ENCODE measurements at regions not wholly inside any gene's neighbourhood (a gene's known extent, or its start where the extent isn't known, plus 50 kb on each side); places are given as distances from the start of the nearest gene placed in this dataset.
"Not testable (repeated sequence)": the region's sequence is repeated elsewhere in the genome, so short reads cannot be mapped to it uniquely, and the experiment has no call there.

GRCh38 chr17:30666838-30667656, 157.4 kb downstream of the CRLF3 start:
- not testable (repeated sequence) for H3K4me3 ChIP-seq (ENCODE audit: low read length); H3K9ac ChIP-seq (ENCODE audit: low read length); H3K27me3 ChIP-seq (ENCODE audit: control insufficient read depth, insufficient read depth, low read length); H3K27ac ChIP-seq (ENCODE audit: low read depth, low read length); H3K36me3 ChIP-seq (ENCODE audit: control insufficient read depth, insufficient read depth, low read length); H3K4me1 ChIP-seq (ENCODE audit: control insufficient read depth, insufficient read depth, low read length)

DNA sequence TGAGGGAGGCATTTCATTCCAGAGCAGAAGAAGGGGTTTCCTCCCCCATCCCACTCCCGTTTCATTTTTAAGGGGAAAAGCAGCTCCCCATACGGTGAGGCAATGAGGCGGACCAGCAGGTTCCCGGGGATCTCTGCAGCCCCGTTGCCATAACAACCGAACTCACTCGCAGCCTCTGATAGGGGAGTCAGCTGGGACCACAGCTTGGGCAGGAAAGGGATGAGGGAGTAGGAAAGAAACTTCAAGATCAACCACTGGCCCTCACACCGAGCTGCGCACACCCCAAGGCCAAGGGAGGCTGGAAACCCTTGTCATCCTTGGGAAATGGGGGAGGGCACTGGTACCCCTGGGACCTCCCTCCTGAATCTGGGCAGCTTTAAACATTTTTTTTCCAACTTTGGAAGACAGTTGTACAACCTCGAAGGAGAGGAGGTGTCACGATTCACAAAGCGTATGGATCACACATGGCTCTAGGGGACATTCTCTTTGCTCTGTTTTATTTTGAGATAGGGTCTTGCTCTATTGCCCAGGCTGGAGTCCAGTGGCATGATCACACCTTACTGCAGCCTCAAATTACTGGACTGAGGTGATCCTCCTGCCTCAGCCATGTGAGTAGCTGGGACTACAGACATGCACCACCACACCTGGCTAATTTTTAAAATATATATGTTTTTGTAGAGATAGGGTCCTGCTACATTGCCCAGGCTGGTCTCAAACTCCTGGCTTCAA, 160.6 kb downstream of the CRLF3 start:
- not testable (repeated sequence) for H3K4me3 ChIP-seq (ENCODE audit: low read length); H3K4me1 ChIP-seq (ENCODE audit: control insufficient read depth, insufficient read depth, low read length); H3K27me3 ChIP-seq (ENCODE audit: control insufficient read depth, insufficient read depth, low read length); H3K36me3 ChIP-seq (ENCODE audit: control insufficient read depth, insufficient read depth, low read length); H3K9ac ChIP-seq (ENCODE audit: low read length); H3K27ac ChIP-seq (ENCODE audit: low read depth, low read length)

- H3K4me3 ChIP-seq (ENCODE audit: low read length); H3K27me3 ChIP-seq (ENCODE audit: control insufficient read depth, insufficient read depth, low read length); H3K4me1 ChIP-seq (ENCODE audit: control insufficient read depth, insufficient read depth, low read length); H3K9ac ChIP-seq (ENCODE audit: low read length); H3K27ac ChIP-seq (ENCODE audit: low read depth, low read length); H3K36me3 ChIP-seq (ENCODE audit: control insufficient read depth, insufficient read depth, low read length): not testable (repeated sequence)
Observed at GRCh38 chr17:30657148-30657547, 167.3 kb downstream of the CRLF3 start.

DNA sequence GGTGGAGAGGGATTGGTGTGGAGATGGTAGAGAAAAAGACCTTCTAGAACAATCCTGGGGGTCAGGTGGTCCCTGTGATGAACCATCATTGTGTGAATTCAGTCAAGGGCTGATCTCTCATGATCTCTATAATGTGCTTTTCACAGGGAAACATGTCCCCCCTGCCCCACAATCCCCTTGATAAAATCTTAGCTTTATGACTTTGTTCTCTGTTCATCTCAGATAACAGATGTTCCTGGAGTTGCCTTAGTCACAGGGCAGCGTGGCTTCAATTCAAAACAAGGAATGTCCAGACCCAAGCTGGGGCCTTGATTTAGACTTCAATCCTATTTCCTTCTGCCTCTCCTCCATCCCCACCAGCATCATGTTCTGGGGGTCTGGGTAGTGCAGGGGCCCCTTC, 171.5 kb downstream of the CRLF3 start:
- not testable (repeated sequence) for H3K27ac ChIP-seq (ENCODE audit: low read depth, low read length); H3K4me1 ChIP-seq (ENCODE audit: control insufficient read depth, insufficient read depth, low read length); H3K4me3 ChIP-seq (ENCODE audit: low read length); H3K27me3 ChIP-seq (ENCODE audit: control insufficient read depth, insufficient read depth, low read length); H3K36me3 ChIP-seq (ENCODE audit: control insufficient read depth, insufficient read depth, low read length); H3K9ac ChIP-seq (ENCODE audit: low read length)

DNA sequence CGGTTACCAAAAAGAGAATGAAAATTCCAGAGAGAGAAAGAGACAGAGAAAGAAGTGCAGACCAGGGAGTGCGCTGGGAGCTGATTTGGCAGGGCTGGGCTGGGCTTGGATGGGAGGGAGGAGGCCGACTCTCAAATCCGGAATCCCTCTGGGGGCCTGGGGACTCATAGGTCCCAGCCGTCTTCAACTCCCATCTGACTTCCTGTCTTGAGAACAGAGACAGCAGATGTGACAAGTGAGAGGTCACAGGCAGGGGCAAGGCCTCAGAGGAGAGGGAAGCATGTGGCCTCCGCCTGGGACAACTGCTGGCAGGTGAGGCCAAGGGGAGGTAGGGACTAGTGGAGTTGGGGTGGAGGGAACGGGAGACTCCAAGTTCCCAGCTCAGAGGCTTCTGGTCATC, 172.9 kb downstream of the GOSR1 start:
- H3K27me3 ChIP-seq (ENCODE audit: control insufficient read depth, insufficient read depth, low read length); H3K4me3 ChIP-seq (ENCODE audit: low read length); H3K36me3 ChIP-seq (ENCODE audit: control insufficient read depth, insufficient read depth, low read length); H3K27ac ChIP-seq (ENCODE audit: low read depth, low read length); H3K9ac ChIP-seq (ENCODE audit: low read length); H3K4me1 ChIP-seq (ENCODE audit: control insufficient read depth, insufficient read depth, low read length): not testable (repeated sequence)

GRCh38 chr17:30648015-30648620, 170.9 kb downstream of the GOSR1 start:
- not testable (repeated sequence) for H3K27ac ChIP-seq (ENCODE audit: low read depth, low read length); H3K9ac ChIP-seq (ENCODE audit: low read length); H3K4me3 ChIP-seq (ENCODE audit: low read length); H3K4me1 ChIP-seq (ENCODE audit: control insufficient read depth, insufficient read depth, low read length); H3K27me3 ChIP-seq (ENCODE audit: control insufficient read depth, insufficient read depth, low read length); H3K36me3 ChIP-seq (ENCODE audit: control insufficient read depth, insufficient read depth, low read length)

GRCh38 chr17:30645875-30646274, 168.7 kb downstream of the GOSR1 start:
- not testable (repeated sequence) for H3K4me3 ChIP-seq (ENCODE audit: low read length); H3K36me3 ChIP-seq (ENCODE audit: control insufficient read depth, insufficient read depth, low read length); H3K27ac ChIP-seq (ENCODE audit: low read depth, low read length); H3K27me3 ChIP-seq (ENCODE audit: control insufficient read depth, insufficient read depth, low read length); H3K9ac ChIP-seq (ENCODE audit: low read length); H3K4me1 ChIP-seq (ENCODE audit: control insufficient read depth, insufficient read depth, low read length)

GRCh38 chr17:30644713-30645112, 167.5 kb downstream of the GOSR1 start:
- H3K27ac ChIP-seq (ENCODE audit: low read depth, low read length); H3K36me3 ChIP-seq (ENCODE audit: control insufficient read depth, insufficient read depth, low read length); H3K4me3 ChIP-seq (ENCODE audit: low read length); H3K27me3 ChIP-seq (ENCODE audit: control insufficient read depth, insufficient read depth, low read length); H3K4me1 ChIP-seq (ENCODE audit: control insufficient read depth, insufficient read depth, low read length); H3K9ac ChIP-seq (ENCODE audit: low read length): not testable (repeated sequence)

DNA sequence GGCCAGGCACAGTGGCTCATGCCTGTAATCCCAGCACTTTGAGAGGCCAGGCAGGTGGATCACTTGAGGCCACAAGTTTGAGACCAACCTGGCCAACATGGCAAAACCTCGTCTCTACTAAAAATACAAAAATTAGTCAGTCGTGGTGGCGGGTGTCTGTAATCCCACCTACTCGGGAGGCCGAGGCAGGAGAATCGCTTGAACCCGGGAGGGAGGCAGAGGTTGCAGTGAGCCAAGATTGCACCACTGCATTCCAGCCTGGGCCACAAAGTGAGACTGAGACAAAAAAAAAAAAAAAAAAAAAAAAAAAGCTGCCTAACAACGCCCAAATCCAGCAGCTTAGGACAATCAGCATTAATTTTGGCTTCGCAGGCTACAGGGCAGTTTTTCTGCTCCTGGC, 167.1 kb downstream of the GOSR1 start:
- not testable (repeated sequence) for H3K4me3 ChIP-seq (ENCODE audit: low read length); H3K27ac ChIP-seq (ENCODE audit: low read depth, low read length); H3K27me3 ChIP-seq (ENCODE audit: control insufficient read depth, insufficient read depth, low read length); H3K36me3 ChIP-seq (ENCODE audit: control insufficient read depth, insufficient read depth, low read length); H3K9ac ChIP-seq (ENCODE audit: low read length); H3K4me1 ChIP-seq (ENCODE audit: control insufficient read depth, insufficient read depth, low read length)

GRCh38 chr17:30641428-30641827, 164.2 kb downstream of the GOSR1 start:
- not testable (repeated sequence) for H3K4me3 ChIP-seq (ENCODE audit: low read length); H3K4me1 ChIP-seq (ENCODE audit: control insufficient read depth, insufficient read depth, low read length); H3K9ac ChIP-seq (ENCODE audit: low read length); H3K36me3 ChIP-seq (ENCODE audit: control insufficient read depth, insufficient read depth, low read length); H3K27ac ChIP-seq (ENCODE audit: low read depth, low read length); H3K27me3 ChIP-seq (ENCODE audit: control insufficient read depth, insufficient read depth, low read length)

DNA sequence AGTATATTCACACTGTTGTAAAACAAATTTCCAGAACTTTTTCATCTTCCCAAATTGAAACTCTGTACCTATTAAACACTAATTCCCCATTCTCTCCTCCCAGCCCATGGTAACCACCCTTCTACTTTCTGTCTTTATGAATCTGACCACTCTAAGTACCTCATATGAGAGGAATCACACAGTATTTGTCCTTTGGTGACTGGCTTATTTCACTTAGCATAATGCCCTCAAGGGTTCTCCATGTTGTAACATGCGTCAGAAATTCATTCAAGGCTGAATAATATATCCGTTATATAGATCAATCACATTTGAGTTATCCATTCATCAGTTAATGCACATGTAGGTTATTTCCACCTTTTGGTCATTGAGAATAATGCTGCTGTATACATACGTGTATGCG, 162.2 kb downstream of the GOSR1 start:
- H3K4me3 ChIP-seq (ENCODE audit: low read length); H3K4me1 ChIP-seq (ENCODE audit: control insufficient read depth, insufficient read depth, low read length); H3K9ac ChIP-seq (ENCODE audit: low read length); H3K27me3 ChIP-seq (ENCODE audit: control insufficient read depth, insufficient read depth, low read length); H3K36me3 ChIP-seq (ENCODE audit: control insufficient read depth, insufficient read depth, low read length); H3K27ac ChIP-seq (ENCODE audit: low read depth, low read length): not testable (repeated sequence)

DNA sequence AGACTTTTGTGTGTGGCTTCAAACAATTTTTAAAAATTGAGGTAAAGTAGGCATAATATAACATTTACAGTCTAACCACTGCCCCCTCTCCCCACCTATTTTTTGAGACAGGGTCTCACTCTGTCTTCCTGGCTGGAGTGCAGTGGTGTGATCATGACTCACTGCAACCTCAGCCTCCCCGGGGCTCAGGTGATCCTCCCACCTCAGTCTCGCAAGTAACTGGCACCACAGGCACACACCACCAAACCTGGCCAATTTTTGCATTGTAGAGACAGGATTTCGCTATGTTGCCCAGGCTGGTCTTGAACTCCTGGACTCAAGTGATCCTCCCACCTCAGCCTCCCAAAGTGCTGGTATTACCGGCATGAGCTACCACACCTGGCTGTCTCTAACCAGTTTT, 161.8 kb downstream of the GOSR1 start:
- H3K36me3 ChIP-seq (ENCODE audit: control insufficient read depth, insufficient read depth, low read length); H3K27me3 ChIP-seq (ENCODE audit: control insufficient read depth, insufficient read depth, low read length); H3K4me1 ChIP-seq (ENCODE audit: control insufficient read depth, insufficient read depth, low read length); H3K27ac ChIP-seq (ENCODE audit: low read depth, low read length); H3K9ac ChIP-seq (ENCODE audit: low read length); H3K4me3 ChIP-seq (ENCODE audit: low read length): not testable (repeated sequence)

GRCh38 chr17:30631651-30632050, 154.4 kb downstream of the GOSR1 start:
- H3K27ac ChIP-seq (ENCODE audit: low read depth, low read length); H3K27me3 ChIP-seq (ENCODE audit: control insufficient read depth, insufficient read depth, low read length); H3K4me3 ChIP-seq (ENCODE audit: low read length); H3K4me1 ChIP-seq (ENCODE audit: control insufficient read depth, insufficient read depth, low read length); H3K9ac ChIP-seq (ENCODE audit: low read length); H3K36me3 ChIP-seq (ENCODE audit: control insufficient read depth, insufficient read depth, low read length): not testable (repeated sequence)
